ENCODE measurements at regions not wholly inside any gene's neighbourhood (a gene's known extent, or its start where the extent isn't known, plus 50 kb on each side); places are given as distances from the start of the nearest gene placed in this dataset.
A peak's percentile ranks its signal among the peaks of the same experiment; 100 is the strongest.
"Not testable (repeated sequence)": the region's sequence is repeated elsewhere in the genome, so short reads cannot be mapped to it uniquely, and the experiment has no call there.

DNA sequence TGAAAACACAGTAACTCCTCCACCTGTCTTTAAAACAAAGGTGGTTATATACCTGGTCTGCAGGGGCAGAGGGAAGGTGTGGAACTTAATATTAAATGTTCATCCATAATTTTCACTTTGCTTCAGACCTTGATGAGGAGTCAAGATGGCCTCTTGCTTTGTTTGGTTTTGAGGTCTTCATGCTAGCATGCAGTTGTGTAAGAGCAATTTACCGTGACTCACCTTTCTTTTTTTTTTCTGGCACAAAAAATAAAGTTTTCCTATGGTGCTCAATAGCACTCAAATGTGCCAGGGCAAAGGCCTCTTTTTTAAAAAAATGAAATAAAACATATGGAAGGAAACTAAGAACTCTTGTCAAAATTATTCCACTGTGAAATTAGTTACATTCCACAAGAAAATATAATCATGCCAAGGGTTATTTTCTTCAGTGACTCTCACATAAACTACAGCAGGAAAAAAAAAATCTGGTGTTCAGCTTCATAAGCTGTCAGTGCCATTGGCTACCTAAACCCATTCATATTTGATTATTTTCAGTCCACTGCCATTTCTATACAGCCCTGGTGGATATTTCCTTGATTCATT lies 128.2 kb downstream of the SLC7A11 start:
- Mint-ChIP-seq H3K4me1 (ENCODE audit: unreplicated experiment) (peaks cover 21% of the 10 kb centered on the region), H3K36me3 (no peaks in the 10 kb centered on the region), H3K4me3 (no peak overlapping the region), H3K27ac (no peak overlapping the region), H3K9me3 (peaks cover 10% of the 10 kb centered on the region), H3K27me3 (no peaks in the 10 kb centered on the region)
- DNase-seq (ENCODE audit: extremely low spot score, unreplicated experiment) = no peak
- TF ChIP-seq, protein P1, sequence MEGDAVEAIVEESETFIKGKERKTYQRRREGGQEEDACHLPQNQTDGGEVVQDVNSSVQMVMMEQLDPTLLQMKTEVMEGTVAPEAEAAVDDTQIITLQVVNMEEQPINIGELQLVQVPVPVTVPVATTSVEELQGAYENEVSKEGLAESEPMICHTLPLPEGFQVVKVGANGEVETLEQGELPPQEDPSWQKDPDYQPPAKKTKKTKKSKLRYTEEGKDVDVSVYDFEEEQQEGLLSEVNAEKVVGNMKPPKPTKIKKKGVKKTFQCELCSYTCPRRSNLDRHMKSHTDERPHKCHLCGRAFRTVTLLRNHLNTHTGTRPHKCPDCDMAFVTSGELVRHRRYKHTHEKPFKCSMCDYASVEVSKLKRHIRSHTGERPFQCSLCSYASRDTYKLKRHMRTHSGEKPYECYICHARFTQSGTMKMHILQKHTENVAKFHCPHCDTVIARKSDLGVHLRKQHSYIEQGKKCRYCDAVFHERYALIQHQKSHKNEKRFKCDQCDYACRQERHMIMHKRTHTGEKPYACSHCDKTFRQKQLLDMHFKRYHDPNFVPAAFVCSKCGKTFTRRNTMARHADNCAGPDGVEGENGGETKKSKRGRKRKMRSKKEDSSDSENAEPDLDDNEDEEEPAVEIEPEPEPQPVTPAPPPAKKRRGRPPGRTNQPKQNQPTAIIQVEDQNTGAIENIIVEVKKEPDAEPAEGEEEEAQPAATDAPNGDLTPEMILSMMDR (conservative IDR thresholded peaks at IDR 0.05) = no peak

DNA sequence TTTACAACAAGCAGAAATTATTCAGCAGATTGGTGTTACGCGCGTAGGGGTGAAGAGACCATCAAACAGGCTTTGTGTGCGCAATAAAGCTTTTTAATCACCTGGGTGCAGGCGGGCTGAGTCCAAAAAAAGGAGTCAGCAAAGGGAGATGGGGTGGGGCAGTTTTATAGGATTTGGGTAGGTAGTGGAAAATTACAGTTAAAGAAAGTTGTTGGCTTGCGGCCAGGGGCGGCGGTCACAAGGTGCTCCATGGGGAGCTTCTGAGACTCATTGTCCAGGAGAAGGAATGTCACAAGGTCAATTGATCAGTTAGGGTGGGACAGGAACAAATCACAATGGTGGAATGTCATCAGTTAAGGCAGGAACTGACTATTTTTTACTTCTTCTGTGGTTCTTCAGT lies 129.3 kb downstream of the SLC7A11 start:
- not testable (repeated sequence) for DNase-seq (ENCODE audit: extremely low spot score, unreplicated experiment); H3K27ac Mint-ChIP-seq; H3K36me3 Mint-ChIP-seq; H3K27me3 Mint-ChIP-seq; H3K4me3 Mint-ChIP-seq
- H3K9me3 Mint-ChIP-seq = peaks cover 10% of the 10 kb centered on the region
- peaks cover 24% of the 10 kb centered on the region for H3K4me1 Mint-ChIP-seq (ENCODE audit: unreplicated experiment)

DNA sequence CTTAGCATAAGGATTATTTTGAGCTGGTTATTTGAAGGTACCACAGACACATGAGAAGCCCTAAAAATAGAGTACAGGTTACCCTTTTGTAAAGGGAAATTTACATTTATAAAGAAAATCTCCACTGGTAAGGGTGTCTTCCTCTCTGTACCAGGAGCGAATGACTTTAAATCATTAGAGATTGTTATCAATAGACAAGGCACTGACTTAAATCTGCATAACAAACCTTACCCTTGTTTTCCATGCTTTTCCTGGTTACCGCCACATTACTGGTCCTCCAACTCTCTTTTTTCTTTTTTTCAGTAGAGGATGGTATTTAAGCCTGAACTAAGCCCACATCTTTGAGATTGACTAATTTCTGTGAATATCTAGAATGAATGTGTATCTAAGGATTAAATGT lies 129.8 kb downstream of the SLC7A11 start:
- Mint-ChIP-seq H3K4me3 (no peak overlapping the region), H3K9me3 (peaks cover 10% of the 10 kb centered on the region), H3K4me1 (ENCODE audit: unreplicated experiment) (peaks cover 29% of the 10 kb centered on the region), H3K36me3 (peaks cover 4% of the 10 kb centered on the region), H3K27me3 (no peaks in the 10 kb centered on the region), H3K27ac (no peak overlapping the region)
- TF ChIP-seq, protein P1 (conservative IDR thresholded peaks at IDR 0.05) = no peak
- no peak for DNase-seq (ENCODE audit: extremely low spot score, unreplicated experiment)

DNA sequence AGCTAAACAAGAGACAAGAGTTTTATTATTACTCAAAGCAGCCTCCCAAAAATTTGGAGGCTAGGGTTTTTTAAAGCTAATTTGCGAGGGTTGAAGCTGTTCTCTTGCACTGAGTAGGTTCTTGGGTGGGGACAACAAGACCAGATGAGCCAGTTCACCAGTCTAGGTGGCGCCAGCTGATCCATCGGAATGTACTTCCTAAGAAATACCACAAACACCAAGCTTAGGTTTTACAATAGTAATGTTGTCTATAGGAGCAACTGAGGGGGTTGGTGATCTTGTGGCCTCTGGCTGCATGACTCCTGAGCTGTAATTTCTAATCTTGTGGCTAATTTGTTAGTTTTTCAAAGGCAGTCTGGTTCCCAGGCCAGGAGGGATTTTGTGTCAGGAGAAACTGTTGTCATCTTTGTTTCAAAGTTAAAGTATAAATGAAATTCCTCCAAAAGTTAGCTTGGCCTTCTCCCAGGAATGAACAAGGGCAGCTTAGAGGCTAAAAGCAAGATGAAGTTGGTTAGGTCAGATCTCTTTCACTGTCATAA lies 130.6 kb downstream of the SLC7A11 start:
- TF ChIP-seq, protein P1 (conservative IDR thresholded peaks at IDR 0.05) = no peak

DNA sequence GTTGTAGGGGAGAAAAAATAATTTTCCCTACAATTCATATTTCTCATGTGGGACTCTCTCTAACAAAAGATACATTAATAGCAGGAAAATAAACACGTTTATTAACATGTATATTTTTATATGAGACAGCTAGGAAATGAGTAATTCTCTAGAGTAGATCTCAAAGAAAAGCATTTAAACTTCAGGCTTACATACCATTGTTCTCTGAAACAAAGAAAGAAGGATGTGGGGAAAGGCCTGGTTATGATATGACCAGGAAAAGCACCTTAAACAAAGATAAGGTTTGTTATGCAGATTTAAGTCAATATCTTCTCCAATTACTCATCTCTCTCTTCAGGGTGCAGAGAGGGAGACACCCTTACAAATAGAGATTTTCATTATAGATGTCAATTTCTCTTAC lies 131.3 kb downstream of the SLC7A11 start:
- Mint-ChIP-seq H3K9me3 (peaks cover 16% of the 10 kb centered on the region), H3K4me1 (ENCODE audit: unreplicated experiment) (peaks cover 34% of the 10 kb centered on the region), H3K4me3 (no peak overlapping the region), H3K27me3 (no peaks in the 10 kb centered on the region), H3K27ac (no peak overlapping the region), H3K36me3 (peaks cover 4% of the 10 kb centered on the region)
- TF ChIP-seq, protein P1 (conservative IDR thresholded peaks at IDR 0.05) = no peak
- DNase-seq (ENCODE audit: extremely low spot score, unreplicated experiment) = no peak

More for the DNA sequence above, 130.6 kb downstream of the SLC7A11 start:
- Mint-ChIP-seq H3K4me1 (ENCODE audit: unreplicated experiment) (peaks cover 34% of the 10 kb centered on the region), H3K4me3 (no peak overlapping the region), H3K27ac (no peak overlapping the region), H3K27me3 (no peaks in the 10 kb centered on the region), H3K9me3 (peaks cover 16% of the 10 kb centered on the region), H3K36me3 (peaks cover 4% of the 10 kb centered on the region)
- no peak for DNase-seq (ENCODE audit: extremely low spot score, unreplicated experiment)

DNA sequence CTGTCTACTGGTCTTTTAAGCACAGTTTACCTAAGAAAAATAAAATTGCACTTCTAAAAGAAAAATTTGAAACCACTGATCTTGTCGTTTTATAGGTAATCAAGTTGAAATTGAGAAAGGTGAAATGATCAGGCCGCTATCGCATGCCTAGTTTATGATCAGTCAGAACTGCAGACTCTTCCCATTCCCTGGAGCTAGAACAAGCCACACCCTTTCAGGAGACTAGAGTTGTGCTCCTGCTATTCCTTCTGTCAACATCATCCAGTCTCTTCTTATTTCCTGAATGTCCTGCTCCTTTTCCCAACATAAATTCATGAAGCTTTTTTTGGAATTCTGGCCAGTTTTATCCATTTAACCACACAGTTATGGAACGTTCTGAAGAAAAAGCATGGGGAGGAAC lies 135.1 kb downstream of the SLC7A11 start:
- H3K4me3 Mint-ChIP-seq = no peak overlapping the region
- H3K4me1 Mint-ChIP-seq (ENCODE audit: unreplicated experiment) = peaks cover 24% of the 10 kb centered on the region
- peak overlapping the region; percentile 2 for H3K27ac Mint-ChIP-seq
- TF ChIP-seq, protein P1 (conservative IDR thresholded peaks at IDR 0.05) = no peak
- DNase-seq (ENCODE audit: extremely low spot score, unreplicated experiment) = no peak
- H3K27me3 Mint-ChIP-seq = no peaks in the 10 kb centered on the region
- H3K9me3 Mint-ChIP-seq = peaks cover 6% of the 10 kb centered on the region
- peaks cover 4% of the 10 kb centered on the region for H3K36me3 Mint-ChIP-seq

Data from type B pancreatic cell (in vitro differentiated cells).